OCI-LY3 (cell line): ENCODE measurements at regions not wholly inside any gene's neighbourhood (a gene's known extent, or its start where the extent isn't known, plus 50 kb on each side); places are given as distances from the start of the nearest gene placed in this dataset.

ENCODE experiments used
- H2AFZ ChIP-seq: fragments of 200-600, 300-600 bp; shearing (Covaris generic); 2 replicates; pipeline ENCODE4 v1.6.0; 2014; ENCODE audit warnings: antibody characterized with exemption, low read depth, low read length
- H3K27ac ChIP-seq: fragments of 200-600, 300-600 bp; sonication (generic); 2 replicates; pipeline ENCODE4 v1.5.1; 2014; ENCODE audit warnings: mild to moderate bottlenecking, low read length, moderate library complexity, mixed read lengths
- H3K27me3 ChIP-seq: fragments of 200-600, 300-600 bp; sonication (generic); 2 replicates; pipeline ENCODE4 v1.6.1; 2014; ENCODE audit warnings: low read depth, low read length, mixed read lengths
- H3K36me3 ChIP-seq: fragments of 200-600, 300-600 bp; sonication (generic); replicated peaks from 2 replicates; pipeline ENCODE3; 2014; ENCODE audit warnings: low read depth, low read length, mixed read lengths
- H3K4me1 ChIP-seq: fragments of 300-600, 200-600 bp; sonication (generic); 2 replicates; pipeline ENCODE4 v1.6.1; 2014; ENCODE audit warnings: low read length, mixed read lengths
- H3K4me2 ChIP-seq: fragments of 200-600, 300-600 bp; sonication (generic); 2 replicates; pipeline ENCODE4 v1.6.1; 2014; ENCODE audit warnings: low read length, mixed read lengths
- H3K4me3 ChIP-seq: fragments of 300-600, 200-600 bp; sonication (generic); 2 replicates; pipeline ENCODE4 v1.5.1; 2014; ENCODE audit warnings: antibody characterized with exemption, mild to moderate bottlenecking, low read length, moderate library complexity
- H3K79me2 ChIP-seq: fragments of 300-600, 200-600 bp; shearing (Covaris generic); 2 replicates; pipeline ENCODE4 v1.6.1; 2014; ENCODE audit warnings: mild to moderate bottlenecking, low read length, mixed read lengths
- H3K9ac ChIP-seq: fragments of 300-600, 200-600 bp; shearing (Covaris generic); 2 replicates; pipeline ENCODE4 v1.6.0; 2014; ENCODE audit warnings: mild to moderate bottlenecking, low read length, moderate library complexity
- H3K9me3 ChIP-seq: fragments of 200-600, 300-600 bp; shearing (Covaris generic); 2 replicates; pipeline ENCODE4 v1.6.1; 2014; ENCODE audit warnings: low read length, mixed read lengths; ENCODE audit not compliant: insufficient read depth
- H4K20me1 ChIP-seq: fragments of 200-600, 300-600 bp; sonication (generic); 2 replicates; pipeline ENCODE4 v1.6.1; 2016; ENCODE audit warnings: low read length, mixed read lengths; ENCODE audit not compliant: insufficient read depth
- EZH2phosphoT487 ChIP-seq: fragments of 200-600 bp; shearing (Covaris generic); IDR thresholded peaks from 2 replicates; pipeline ENCODE4 v1.6.1; 2018; ENCODE audit warnings: antibody characterized with exemption, mixed run types, low read depth
- TF ChIP-seq, protein P1 (sequence below): fragments of 200-600, 300-600 bp; sonication (generic); IDR thresholded peaks from 2 replicates; pipeline ENCODE4 v1.5.1; 2014; ENCODE audit warnings: antibody characterized with exemption, low read length, low read depth

GRCh38 chr5:121726991-121727390, 124.7 kb upstream of the FTMT start:
- Histone ChIP-seq H2AFZ (no peak overlapping the region), H3K27me3 (no peaks in the 10 kb centered on the region), H3K4me1 (no peaks in the 10 kb centered on the region), H3K36me3 (no peaks in the 10 kb centered on the region), H3K9me3 (no peaks in the 10 kb centered on the region), H3K4me2 (no peak overlapping the region), H3K27ac (no peak overlapping the region), H3K9ac (no peak overlapping the region), H4K20me1 (no peaks in the 10 kb centered on the region), H3K79me2 (no peaks in the 10 kb centered on the region), H3K4me3 (no peak overlapping the region)
- TF ChIP-seq, protein P1, sequence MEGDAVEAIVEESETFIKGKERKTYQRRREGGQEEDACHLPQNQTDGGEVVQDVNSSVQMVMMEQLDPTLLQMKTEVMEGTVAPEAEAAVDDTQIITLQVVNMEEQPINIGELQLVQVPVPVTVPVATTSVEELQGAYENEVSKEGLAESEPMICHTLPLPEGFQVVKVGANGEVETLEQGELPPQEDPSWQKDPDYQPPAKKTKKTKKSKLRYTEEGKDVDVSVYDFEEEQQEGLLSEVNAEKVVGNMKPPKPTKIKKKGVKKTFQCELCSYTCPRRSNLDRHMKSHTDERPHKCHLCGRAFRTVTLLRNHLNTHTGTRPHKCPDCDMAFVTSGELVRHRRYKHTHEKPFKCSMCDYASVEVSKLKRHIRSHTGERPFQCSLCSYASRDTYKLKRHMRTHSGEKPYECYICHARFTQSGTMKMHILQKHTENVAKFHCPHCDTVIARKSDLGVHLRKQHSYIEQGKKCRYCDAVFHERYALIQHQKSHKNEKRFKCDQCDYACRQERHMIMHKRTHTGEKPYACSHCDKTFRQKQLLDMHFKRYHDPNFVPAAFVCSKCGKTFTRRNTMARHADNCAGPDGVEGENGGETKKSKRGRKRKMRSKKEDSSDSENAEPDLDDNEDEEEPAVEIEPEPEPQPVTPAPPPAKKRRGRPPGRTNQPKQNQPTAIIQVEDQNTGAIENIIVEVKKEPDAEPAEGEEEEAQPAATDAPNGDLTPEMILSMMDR = no peak
- TF ChIP-seq EZH2phosphoT487 = no peak

DNA sequence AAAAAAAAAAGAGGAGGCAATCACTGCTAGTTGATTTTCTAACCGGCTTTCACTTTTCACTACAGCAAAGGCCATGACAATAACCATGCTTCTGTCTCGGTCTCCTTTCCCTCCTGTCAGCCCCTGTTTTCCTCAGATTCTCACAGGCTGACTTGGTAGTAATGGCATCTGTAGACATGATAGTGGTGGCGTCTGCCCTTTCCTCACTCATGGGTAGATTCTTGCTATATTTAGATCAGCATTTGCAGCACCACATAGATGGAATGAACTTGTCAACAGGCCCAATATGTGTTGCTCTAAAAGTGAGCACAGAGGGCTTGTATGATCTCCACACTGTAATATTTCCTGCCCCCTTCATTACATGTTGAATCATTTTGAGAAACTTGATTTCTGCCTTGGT, 120.3 kb upstream of the FTMT start:
- TF ChIP-seq, protein P1 = no peak
- no peak for TF ChIP-seq EZH2phosphoT487

GRCh38 chr5:121735618-121736017, 116.1 kb upstream of the FTMT start:
- no peaks in the 10 kb centered on the region for H3K9me3 ChIP-seq
- H3K4me3 ChIP-seq = no peak overlapping the region
- H3K4me2 ChIP-seq = no peak overlapping the region
- no peaks in the 10 kb centered on the region for H3K4me1 ChIP-seq
- no peaks in the 10 kb centered on the region for H4K20me1 ChIP-seq
- no peaks in the 10 kb centered on the region for H3K36me3 ChIP-seq
- TF ChIP-seq, protein P1 = no peak
- no peak for TF ChIP-seq EZH2phosphoT487
- H3K27ac ChIP-seq = no peak overlapping the region
- H3K27me3 ChIP-seq = no peaks in the 10 kb centered on the region
- H2AFZ ChIP-seq = no peak overlapping the region
- no peak overlapping the region for H3K9ac ChIP-seq
- no peaks in the 10 kb centered on the region for H3K79me2 ChIP-seq

More for the DNA sequence above, 120.3 kb upstream of the FTMT start:
- no peaks in the 10 kb centered on the region for H3K9me3 ChIP-seq
- no peak overlapping the region for H2AFZ ChIP-seq
- H3K79me2 ChIP-seq = no peaks in the 10 kb centered on the region
- H3K36me3 ChIP-seq = no peaks in the 10 kb centered on the region
- no peaks in the 10 kb centered on the region for H3K4me1 ChIP-seq
- no peaks in the 10 kb centered on the region for H4K20me1 ChIP-seq
- no peak overlapping the region for H3K4me2 ChIP-seq
- no peak overlapping the region for H3K27ac ChIP-seq
- no peaks in the 10 kb centered on the region for H3K27me3 ChIP-seq
- H3K9ac ChIP-seq = no peak overlapping the region
- H3K4me3 ChIP-seq = no peak overlapping the region

DNA sequence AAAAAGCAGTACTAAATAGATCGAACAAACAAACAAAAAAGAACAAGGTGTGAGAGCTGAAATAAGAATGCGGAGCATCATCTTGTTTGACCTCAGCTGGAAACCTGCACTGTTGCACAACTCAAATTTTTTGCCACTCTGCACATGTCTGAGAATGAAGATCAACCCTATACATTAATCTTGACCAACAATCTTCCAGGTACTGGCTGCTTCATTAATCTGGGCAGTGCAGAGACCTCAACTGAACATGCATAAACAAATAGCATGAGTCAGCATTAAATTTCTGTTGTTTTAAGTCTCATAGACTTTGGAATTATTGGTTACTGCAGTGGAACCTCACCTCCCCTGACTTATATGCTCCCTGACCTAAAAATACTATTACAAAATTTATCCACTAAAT, 114.6 kb upstream of the FTMT start:
- H3K4me1 ChIP-seq = no peaks in the 10 kb centered on the region
- H3K27me3 ChIP-seq = no peaks in the 10 kb centered on the region
- H3K36me3 ChIP-seq = no peaks in the 10 kb centered on the region
- no peak overlapping the region for H3K27ac ChIP-seq
- H3K9ac ChIP-seq = no peak overlapping the region
- no peaks in the 10 kb centered on the region for H3K79me2 ChIP-seq
- no peak overlapping the region for H3K4me3 ChIP-seq
- no peaks in the 10 kb centered on the region for H4K20me1 ChIP-seq
- no peak overlapping the region for H3K4me2 ChIP-seq
- no peaks in the 10 kb centered on the region for H3K9me3 ChIP-seq
- no peak overlapping the region for H2AFZ ChIP-seq
- TF ChIP-seq, protein P1 = no peak
- no peak for TF ChIP-seq EZH2phosphoT487
